EL (cell line): ENCODE measurements at regions not wholly inside any gene's neighbourhood (a gene's known extent, or its start where the extent isn't known, plus 50 kb on each side); places are given as distances from the start of the nearest gene placed in this dataset.

Experiments
- DNase-seq: peaks from one replicate; pipeline ENCODE4 v3.0.0-alpha.2; 2016

- peak; percentile 52 for DNase-seq
Measured at GRCh38 chr2:9135822-9136558, 70.6 kb upstream of the ASAP2 start.

GRCh38 chr2:9127316-9127715 is 79.3 kb upstream of the ASAP2 start:
- DNase-seq = no peak

GRCh38 chr2:9126540-9126939 is 80.1 kb upstream of the ASAP2 start:
- DNase-seq = no peak

GRCh38 chr2:9124231-9124741 is 82.3 kb upstream of the ASAP2 start:
- no peak for DNase-seq

GRCh38 chr2:9123069-9123468 is 83.5 kb upstream of the ASAP2 start:
- DNase-seq = no peak

GRCh38 chr2:9122367-9122766 is 84.2 kb upstream of the ASAP2 start:
- no peak for DNase-seq

- DNase-seq = no peak
Measured at GRCh38 chr2:9118383-9118960, 88.1 kb upstream of the ASAP2 start.

- no peak for DNase-seq
Measured at GRCh38 chr2:9115229-9115628, 91.4 kb upstream of the ASAP2 start.

- DNase-seq = no peak
Measured at GRCh38 chr2:9114458-9114857, 92.2 kb upstream of the ASAP2 start.

- DNase-seq = no peak
Measured at GRCh38 chr2:9113916-9114315, 92.7 kb upstream of the ASAP2 start.

GRCh38 chr2:9113262-9113661 is 93.3 kb upstream of the ASAP2 start:
- no peak for DNase-seq

- peak; percentile 94 for DNase-seq
Measured at GRCh38 chr2:9112079-9112721, 94.4 kb upstream of the ASAP2 start.

GRCh38 chr2:9110893-9111569 is 95.6 kb upstream of the ASAP2 start:
- DNase-seq = peak; percentile 45

- DNase-seq = no peak
Measured at GRCh38 chr2:9110346-9110884, 96.2 kb upstream of the ASAP2 start.

GRCh38 chr2:9109871-9110270 is 96.7 kb upstream of the ASAP2 start:
- no peak for DNase-seq

GRCh38 chr2:9108210-9108967 is 98.2 kb upstream of the ASAP2 start:
- no peak for DNase-seq

- DNase-seq = no peak
Measured at GRCh38 chr2:9107168-9108025, 99.2 kb upstream of the ASAP2 start.

- DNase-seq = no peak
Measured at GRCh38 chr2:9106338-9107167, 100.1 kb upstream of the ASAP2 start.

GRCh38 chr2:9105601-9106337 is 100.8 kb upstream of the ASAP2 start:
- DNase-seq = no peak
